Fibroblast of lung (primary cell): ENCODE measurements at regions not wholly inside any gene's neighbourhood (a gene's known extent, or its start where the extent isn't known, plus 50 kb on each side); places are given as distances from the start of the nearest gene placed in this dataset.

Source experiments
- DNase-seq, 2 donors: peaks; one replicate each; pipeline versions ENCODE4 v3.0.0 to v3.0.0-alpha.2; 2010; ENCODE audit warnings: low read depth in 2 of 2
- H2AFZ ChIP-seq: 2 replicates; pipeline ENCODE4 v1.5.1; 2012; ENCODE audit warnings: low read length, control low read depth, inconsistent platforms
- H3K27ac ChIP-seq: 2 replicates; pipeline ENCODE4 v1.5.1; 2011; ENCODE audit warnings: low read length, control low read depth; ENCODE audit not compliant: insufficient read depth
- H3K27me3 ChIP-seq: 2 replicates; pipeline ENCODE4 v1.5.1; 2011; ENCODE audit warnings: mild to moderate bottlenecking, low read length; ENCODE audit not compliant: control insufficient read depth, insufficient read depth
- H3K36me3 ChIP-seq: 2 replicates; pipeline ENCODE4 v1.5.1; 2011; ENCODE audit warnings: low read length; ENCODE audit not compliant: control insufficient read depth, insufficient read depth
- H3K4me1 ChIP-seq: 2 replicates; pipeline ENCODE4 v1.5.1; 2011; ENCODE audit warnings: low read length; ENCODE audit not compliant: control insufficient read depth, insufficient read depth; ENCODE audit errors: extremely low read depth
- H3K4me2 ChIP-seq: 2 replicates; pipeline ENCODE4 v1.5.1; 2011; ENCODE audit warnings: low read length, control low read depth; ENCODE audit not compliant: insufficient read depth; ENCODE audit errors: extremely low read depth
- H3K4me3 ChIP-seq, 4 experiments: fragments of 200-600 bp in 1 of 4; sonication (generic) in 1 of 4; replicated peaks in 1 of 4; 2 replicates each; pipeline ENCODE4 v1.5.1; 2011 to 2016; ENCODE audit warnings: low read length in 4 of 4, low read depth in 3 of 4, mild to moderate bottlenecking in 3 of 4, control low read depth in 2 of 4, inconsistent platforms in 1 of 4, mixed read lengths in 1 of 4; ENCODE audit not compliant: insufficient read depth in 1 of 4; ENCODE audit errors: control extremely low read depth in 1 of 4
- H3K79me2 ChIP-seq: 2 replicates; pipeline ENCODE4 v1.5.1; 2012; ENCODE audit warnings: mild to moderate bottlenecking, low read length, inconsistent platforms; ENCODE audit not compliant: control insufficient read depth, insufficient read depth
- H3K9ac ChIP-seq: 2 replicates; pipeline ENCODE4 v1.5.1; 2011; ENCODE audit warnings: mild to moderate bottlenecking, low read length, control low read depth; ENCODE audit not compliant: insufficient read depth
- H3K9me3 ChIP-seq: 2 replicates; pipeline ENCODE4 v1.5.1; 2012; ENCODE audit warnings: low read depth, low read length; ENCODE audit not compliant: control insufficient read depth, insufficient read depth
- H4K20me1 ChIP-seq: 2 replicates; pipeline ENCODE4 v1.5.1; 2011; ENCODE audit warnings: low read length; ENCODE audit not compliant: control insufficient read depth, insufficient read depth; ENCODE audit errors: extremely low read depth
- EZH2 ChIP-seq: IDR thresholded peaks from 2 replicates; pipeline ENCODE4 v1.5.1; 2012; ENCODE audit warnings: low read length, control low read depth, mild to moderate bottlenecking; ENCODE audit errors: missing control alignments
- TF ChIP-seq, protein P1 (sequence below), 2 donors: IDR thresholded peaks in 1 of 2; conservative IDR thresholded peaks in 1 of 2; 1 replicate in 1 of 2; 2 replicates in 1 of 2; pipeline ENCODE4 v1.5.1; 2011 to 2012; ENCODE audit warnings: low read length in 2 of 2, control low read depth in 1 of 2, inconsistent platforms in 1 of 2, low read depth in 1 of 2, mild to moderate bottlenecking in 1 of 2

DNA sequence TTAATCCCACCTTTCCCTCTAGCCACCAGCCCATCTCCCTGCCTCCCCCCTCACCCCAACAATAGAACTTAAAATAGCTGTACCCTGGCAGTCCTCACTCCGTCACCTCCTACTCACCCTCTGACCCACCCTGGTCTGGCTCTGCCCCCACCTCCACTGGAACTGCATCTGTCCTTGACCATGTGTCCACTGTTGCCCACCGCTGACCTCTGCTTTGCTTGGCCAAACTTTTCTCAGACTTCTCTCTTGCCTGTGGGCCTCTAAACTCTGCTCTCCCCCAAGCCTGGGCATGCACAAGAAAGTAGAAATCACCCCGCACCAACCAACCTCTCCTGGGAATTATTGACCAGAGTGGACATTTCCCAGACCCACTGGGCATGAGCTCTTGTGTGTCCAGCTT is 169.8 kb downstream of the WSCD1 start:
- Histone ChIP-seq H3K27me3 (no peaks in the 10 kb centered on the region), H2AFZ (no peak overlapping the region), H3K36me3 (no peaks in the 10 kb centered on the region), H3K4me1 (no peaks in the 10 kb centered on the region), H3K9ac (no peak overlapping the region), H3K27ac (no peak overlapping the region), H4K20me1 (no peaks in the 10 kb centered on the region), H3K9me3 (no peaks in the 10 kb centered on the region), H3K79me2 (no peaks in the 10 kb centered on the region), H3K4me3 (no peak overlapping the region), H3K4me2 (no peak overlapping the region)
- TF ChIP-seq, protein P1, sequence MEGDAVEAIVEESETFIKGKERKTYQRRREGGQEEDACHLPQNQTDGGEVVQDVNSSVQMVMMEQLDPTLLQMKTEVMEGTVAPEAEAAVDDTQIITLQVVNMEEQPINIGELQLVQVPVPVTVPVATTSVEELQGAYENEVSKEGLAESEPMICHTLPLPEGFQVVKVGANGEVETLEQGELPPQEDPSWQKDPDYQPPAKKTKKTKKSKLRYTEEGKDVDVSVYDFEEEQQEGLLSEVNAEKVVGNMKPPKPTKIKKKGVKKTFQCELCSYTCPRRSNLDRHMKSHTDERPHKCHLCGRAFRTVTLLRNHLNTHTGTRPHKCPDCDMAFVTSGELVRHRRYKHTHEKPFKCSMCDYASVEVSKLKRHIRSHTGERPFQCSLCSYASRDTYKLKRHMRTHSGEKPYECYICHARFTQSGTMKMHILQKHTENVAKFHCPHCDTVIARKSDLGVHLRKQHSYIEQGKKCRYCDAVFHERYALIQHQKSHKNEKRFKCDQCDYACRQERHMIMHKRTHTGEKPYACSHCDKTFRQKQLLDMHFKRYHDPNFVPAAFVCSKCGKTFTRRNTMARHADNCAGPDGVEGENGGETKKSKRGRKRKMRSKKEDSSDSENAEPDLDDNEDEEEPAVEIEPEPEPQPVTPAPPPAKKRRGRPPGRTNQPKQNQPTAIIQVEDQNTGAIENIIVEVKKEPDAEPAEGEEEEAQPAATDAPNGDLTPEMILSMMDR (conservative IDR thresholded peaks at IDR 0.05 in 1 of 2, IDR thresholded peaks at IDR 0.05 in 1 of 2; ENCODE audit: low read depth in 1 of 2, low read length in 2 of 2), result no peak
- TF ChIP-seq EZH2, result no peak
- DNase-seq, result no peak

DNA sequence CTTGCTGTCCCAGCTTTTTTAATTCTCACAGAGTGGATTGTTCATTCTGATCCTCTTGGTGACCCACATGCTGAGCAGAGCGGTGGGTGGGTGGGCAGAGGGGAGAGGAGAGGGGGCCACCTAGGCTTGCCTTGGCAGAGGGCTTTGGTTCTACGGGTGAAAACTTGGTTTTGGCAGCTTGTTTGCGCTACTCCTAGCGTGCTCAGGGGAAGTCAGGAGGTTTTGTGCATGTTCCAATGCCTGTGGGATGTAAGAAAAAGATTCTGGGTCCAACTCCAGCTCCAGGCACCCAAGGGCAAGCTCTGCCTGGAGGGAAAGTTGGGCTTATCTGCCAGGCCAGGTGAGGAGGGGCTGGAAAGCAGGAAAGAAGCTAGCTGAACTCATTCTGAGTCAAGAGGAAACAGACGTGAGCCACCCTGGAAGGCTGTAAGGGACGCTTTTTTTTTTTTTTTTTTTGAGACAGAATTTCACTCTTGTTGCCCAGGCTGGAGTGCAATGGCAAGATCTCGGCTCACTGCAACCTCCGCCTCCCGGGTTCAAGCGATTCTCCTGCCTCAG is 169.1 kb downstream of the WSCD1 start:
- TF ChIP-seq, protein P1 (conservative IDR thresholded peaks at IDR 0.05 in 1 of 2, IDR thresholded peaks at IDR 0.05 in 1 of 2; ENCODE audit: low read depth in 1 of 2, low read length in 2 of 2), result no peak
- TF ChIP-seq EZH2, result no peak
- Histone ChIP-seq H2AFZ (no peak overlapping the region), H4K20me1 (no peaks in the 10 kb centered on the region), H3K4me2 (no peak overlapping the region), H3K4me3 (no peak overlapping the region), H3K27me3 (no peaks in the 10 kb centered on the region), H3K27ac (no peak overlapping the region), H3K9ac (no peak overlapping the region), H3K4me1 (no peaks in the 10 kb centered on the region), H3K9me3 (no peaks in the 10 kb centered on the region), H3K79me2 (no peaks in the 10 kb centered on the region), H3K36me3 (no peaks in the 10 kb centered on the region)
- no peak for DNase-seq

DNA sequence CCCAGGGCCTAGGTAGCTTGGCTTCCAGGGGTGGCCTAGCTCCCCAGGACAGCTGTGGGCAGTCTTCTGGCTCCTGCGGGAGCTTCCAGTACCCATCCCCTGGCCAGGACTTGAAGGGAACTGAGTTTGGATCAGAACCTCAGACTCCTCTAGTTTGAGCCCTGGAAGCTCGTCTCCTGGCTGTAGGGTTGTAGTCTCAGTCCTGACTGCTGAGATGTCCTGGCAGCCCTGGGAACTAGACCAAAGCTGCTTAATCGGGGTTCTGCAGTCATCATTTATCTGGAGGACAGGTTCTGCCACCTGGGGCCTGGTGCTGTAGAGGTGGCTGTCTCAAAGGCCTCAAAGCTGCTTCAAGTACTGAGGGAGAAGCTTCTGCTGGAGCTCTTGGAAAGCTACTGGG is 163.7 kb downstream of the WSCD1 start:
- H3K79me2 ChIP-seq, result no peaks in the 10 kb centered on the region
- H3K36me3 ChIP-seq, result no peaks in the 10 kb centered on the region
- no peaks in the 10 kb centered on the region for H3K4me1 ChIP-seq
- no peak overlapping the region for H3K27ac ChIP-seq
- H4K20me1 ChIP-seq, result no peaks in the 10 kb centered on the region
- H3K4me2 ChIP-seq, result no peak overlapping the region
- H3K9me3 ChIP-seq, result no peaks in the 10 kb centered on the region
- H3K27me3 ChIP-seq, result no peaks in the 10 kb centered on the region
- TF ChIP-seq EZH2, result no peak
- TF ChIP-seq, protein P1 (conservative IDR thresholded peaks at IDR 0.05 in 1 of 2, IDR thresholded peaks at IDR 0.05 in 1 of 2; ENCODE audit: low read depth in 1 of 2, low read length in 2 of 2), result no peak
- no peak overlapping the region for H3K4me3 ChIP-seq
- no peak overlapping the region for H2AFZ ChIP-seq
- no peak for DNase-seq
- H3K9ac ChIP-seq, result no peak overlapping the region
